Femur (tissue), 1 donor: ENCODE measurements at regions not wholly inside any gene's neighbourhood (a gene's known extent, or its start where the extent isn't known, plus 50 kb on each side); places are given as distances from the start of the nearest gene placed in this dataset.

Experiments used
- DNase-seq: peaks from one replicate; pipeline ENCODE4 v3.0.0-alpha.2; 2017

- peak; percentile 59 for DNase-seq
These were observed 150.2 kb downstream of the ACTBL2 start for GRCh38 chr5:57332361-57332760.

- DNase-seq, result no peak
These were observed 153.9 kb downstream of the GPBP1 start for GRCh38 chr5:57327561-57328367.

- no peak for DNase-seq
These were observed 152.0 kb downstream of the GPBP1 start for GRCh38 chr5:57325678-57326397.

- DNase-seq, result peak; percentile 64
These were observed 151.0 kb downstream of the GPBP1 start for GRCh38 chr5:57324861-57325260.

GRCh38 chr5:57324181-57324580, 150.3 kb downstream of the GPBP1 start:
- peak; percentile 42 for DNase-seq

- no peak for DNase-seq
These were observed 146.7 kb downstream of the GPBP1 start for GRCh38 chr5:57320582-57320981.

- DNase-seq, result no peak
These were observed 145.8 kb downstream of the GPBP1 start for GRCh38 chr5:57319628-57320027.

- DNase-seq, result no peak
These were observed 144.4 kb downstream of the GPBP1 start for GRCh38 chr5:57318251-57318650.

GRCh38 chr5:57317341-57317740, 143.5 kb downstream of the GPBP1 start:
- DNase-seq, result no peak

- DNase-seq, result no peak
These were observed 143.0 kb downstream of the GPBP1 start for GRCh38 chr5:57316798-57317327.

GRCh38 chr5:57315941-57316340, 142.1 kb downstream of the GPBP1 start:
- DNase-seq, result no peak
